ENCODE measurements at regions not wholly inside any gene's neighbourhood (a gene's known extent, or its start where the extent isn't known, plus 50 kb on each side); places are given as distances from the start of the nearest gene placed in this dataset.

DNA sequence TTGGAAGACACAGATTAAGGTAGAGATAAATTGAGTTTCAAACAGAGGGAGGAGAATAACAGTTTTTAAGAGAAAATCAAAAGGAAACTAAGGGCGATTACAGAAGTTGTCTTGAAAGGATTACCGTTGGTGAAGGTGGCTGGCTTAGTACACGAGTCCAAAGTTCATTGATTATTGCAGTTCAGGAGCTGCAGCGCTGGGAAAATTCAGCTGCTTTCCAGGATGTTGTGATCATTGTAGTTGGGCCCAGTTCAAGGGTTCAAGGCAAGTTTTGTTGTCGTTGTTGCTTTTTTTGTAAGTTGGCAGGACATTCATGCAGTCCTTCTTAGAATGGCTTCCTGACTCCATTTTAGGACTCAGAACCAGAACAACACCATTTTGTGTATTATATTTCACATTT, 461.7 kb downstream of the RAPGEF2 start:
- Histone ChIP-seq H3K27me3 (ENCODE audit: low read depth, low read length) (no peaks in the 10 kb centered on the region), H3K9me3 (ENCODE audit: insufficient read depth, low read length) (peaks cover 4% of the 10 kb centered on the region; the same call in 1 of the 2 replicates), H3K4me1 (ENCODE audit: low read length) (no peaks in the 10 kb centered on the region), H3K79me2 (ENCODE audit: low read length) (no peaks in the 10 kb centered on the region), H3K36me3 (replicated peaks; ENCODE audit: low read depth, low read length) (no peaks in the 10 kb centered on the region), H3K27ac (ENCODE audit: low read length) (no peak overlapping the region), H3K4me2 (ENCODE audit: low read length) (no peak overlapping the region), H2AFZ (ENCODE audit: low read depth, low read length) (no peak overlapping the region), H3K4me3 (ENCODE audit: low read length) (no peak overlapping the region), H3K9ac (ENCODE audit: low read length) (no peak overlapping the region), H4K20me1 (ENCODE audit: insufficient read depth, low read length) (no peaks in the 10 kb centered on the region)
- TF ChIP-seq, protein P1, sequence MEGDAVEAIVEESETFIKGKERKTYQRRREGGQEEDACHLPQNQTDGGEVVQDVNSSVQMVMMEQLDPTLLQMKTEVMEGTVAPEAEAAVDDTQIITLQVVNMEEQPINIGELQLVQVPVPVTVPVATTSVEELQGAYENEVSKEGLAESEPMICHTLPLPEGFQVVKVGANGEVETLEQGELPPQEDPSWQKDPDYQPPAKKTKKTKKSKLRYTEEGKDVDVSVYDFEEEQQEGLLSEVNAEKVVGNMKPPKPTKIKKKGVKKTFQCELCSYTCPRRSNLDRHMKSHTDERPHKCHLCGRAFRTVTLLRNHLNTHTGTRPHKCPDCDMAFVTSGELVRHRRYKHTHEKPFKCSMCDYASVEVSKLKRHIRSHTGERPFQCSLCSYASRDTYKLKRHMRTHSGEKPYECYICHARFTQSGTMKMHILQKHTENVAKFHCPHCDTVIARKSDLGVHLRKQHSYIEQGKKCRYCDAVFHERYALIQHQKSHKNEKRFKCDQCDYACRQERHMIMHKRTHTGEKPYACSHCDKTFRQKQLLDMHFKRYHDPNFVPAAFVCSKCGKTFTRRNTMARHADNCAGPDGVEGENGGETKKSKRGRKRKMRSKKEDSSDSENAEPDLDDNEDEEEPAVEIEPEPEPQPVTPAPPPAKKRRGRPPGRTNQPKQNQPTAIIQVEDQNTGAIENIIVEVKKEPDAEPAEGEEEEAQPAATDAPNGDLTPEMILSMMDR (IDR thresholded peaks at IDR 0.05; ENCODE audit: low read depth, low read length), result no peak
- no peak for TF ChIP-seq EZH2phosphoT487 (IDR thresholded peaks at IDR 0.05; ENCODE audit: low read depth)

GRCh38 chr4:159566786-159567185, 463.9 kb downstream of the RAPGEF2 start:
- no peaks in the 10 kb centered on the region for H4K20me1 ChIP-seq (ENCODE audit: insufficient read depth, low read length)
- no peak overlapping the region for H3K4me2 ChIP-seq (ENCODE audit: low read length)
- H3K9me3 ChIP-seq (ENCODE audit: insufficient read depth, low read length), result 0 out of 2 replicates have a peak, but pooled peaks cover under 1% of the 10 kb centered on the region
- H3K27ac ChIP-seq (ENCODE audit: low read length), result no peak overlapping the region
- H3K9ac ChIP-seq (ENCODE audit: low read length), result no peak overlapping the region
- TF ChIP-seq, protein P1 (IDR thresholded peaks at IDR 0.05; ENCODE audit: low read depth, low read length), result no peak
- TF ChIP-seq EZH2phosphoT487 (IDR thresholded peaks at IDR 0.05; ENCODE audit: low read depth), result no peak
- no peaks in the 10 kb centered on the region for H3K79me2 ChIP-seq (ENCODE audit: low read length)
- no peaks in the 10 kb centered on the region for H3K4me1 ChIP-seq (ENCODE audit: low read length)
- H3K27me3 ChIP-seq (ENCODE audit: low read depth, low read length), result no peaks in the 10 kb centered on the region
- no peak overlapping the region for H2AFZ ChIP-seq (ENCODE audit: low read depth, low read length)
- H3K4me3 ChIP-seq (ENCODE audit: low read length), result no peak overlapping the region
- no peaks in the 10 kb centered on the region for H3K36me3 ChIP-seq (replicated peaks; ENCODE audit: low read depth, low read length)

- H3K79me2 ChIP-seq (ENCODE audit: low read length), result no peaks in the 10 kb centered on the region
- H3K27me3 ChIP-seq (ENCODE audit: low read depth, low read length), result no peaks in the 10 kb centered on the region
- no peaks in the 10 kb centered on the region for H3K9me3 ChIP-seq (ENCODE audit: insufficient read depth, low read length)
- H3K36me3 ChIP-seq (replicated peaks; ENCODE audit: low read depth, low read length), result no peaks in the 10 kb centered on the region
- H4K20me1 ChIP-seq (ENCODE audit: insufficient read depth, low read length), result no peaks in the 10 kb centered on the region
- no peak overlapping the region for H3K27ac ChIP-seq (ENCODE audit: low read length)
- no peak overlapping the region for H2AFZ ChIP-seq (ENCODE audit: low read depth, low read length)
- no peak overlapping the region for H3K9ac ChIP-seq (ENCODE audit: low read length)
- no peak overlapping the region for H3K4me3 ChIP-seq (ENCODE audit: low read length)
- peaks cover 4% of the 10 kb centered on the region; the same call in 1 of the 2 replicates for H3K4me1 ChIP-seq (ENCODE audit: low read length)
- no peak overlapping the region for H3K4me2 ChIP-seq (ENCODE audit: low read length)
- TF ChIP-seq EZH2phosphoT487 (IDR thresholded peaks at IDR 0.05; ENCODE audit: low read depth), result no peak
- TF ChIP-seq, protein P1 (IDR thresholded peaks at IDR 0.05; ENCODE audit: low read depth, low read length), result no peak
Measured at GRCh38 chr4:159577241-159577640, 474.4 kb downstream of the RAPGEF2 start.

GRCh38 chr4:159582685-159583084, 479.8 kb downstream of the RAPGEF2 start:
- Histone ChIP-seq H3K36me3 (replicated peaks; ENCODE audit: low read depth, low read length) (no peaks in the 10 kb centered on the region), H3K4me2 (ENCODE audit: low read length) (no peak overlapping the region), H3K79me2 (ENCODE audit: low read length) (no peaks in the 10 kb centered on the region), H3K9ac (ENCODE audit: low read length) (no peak overlapping the region), H3K4me3 (ENCODE audit: low read length) (no peak overlapping the region), H4K20me1 (ENCODE audit: insufficient read depth, low read length) (no peaks in the 10 kb centered on the region), H3K27ac (ENCODE audit: low read length) (no peak overlapping the region), H3K4me1 (ENCODE audit: low read length) (no peaks in the 10 kb centered on the region), H3K27me3 (ENCODE audit: low read depth, low read length) (no peaks in the 10 kb centered on the region), H2AFZ (ENCODE audit: low read depth, low read length) (no peak overlapping the region), H3K9me3 (ENCODE audit: insufficient read depth, low read length) (peaks cover 13% of the 10 kb centered on the region)
- TF ChIP-seq, protein P1 (IDR thresholded peaks at IDR 0.05; ENCODE audit: low read depth, low read length), result no peak
- TF ChIP-seq EZH2phosphoT487 (IDR thresholded peaks at IDR 0.05; ENCODE audit: low read depth), result no peak

Measured in OCI-LY3 (cell line).